T-helper 2 cell treated with Interferon-gamma antibody and Interleukin-4, amounts not matched to agents 100 ng/mL and 5 ng/mL, for 36 hours (primary cell): ENCODE measurements at regions not wholly inside any gene's neighbourhood (a gene's known extent, or its start where the extent isn't known, plus 50 kb on each side); places are given as distances from the start of the nearest gene placed in this dataset.

Experiments
- intact Hi-C: fragments of 100-400 bp; cut with micrococcal nuclease; formaldehyde crosslinking; loops from one replicate; pipeline ENCODE4 v1.15.1; 2023

DNA sequence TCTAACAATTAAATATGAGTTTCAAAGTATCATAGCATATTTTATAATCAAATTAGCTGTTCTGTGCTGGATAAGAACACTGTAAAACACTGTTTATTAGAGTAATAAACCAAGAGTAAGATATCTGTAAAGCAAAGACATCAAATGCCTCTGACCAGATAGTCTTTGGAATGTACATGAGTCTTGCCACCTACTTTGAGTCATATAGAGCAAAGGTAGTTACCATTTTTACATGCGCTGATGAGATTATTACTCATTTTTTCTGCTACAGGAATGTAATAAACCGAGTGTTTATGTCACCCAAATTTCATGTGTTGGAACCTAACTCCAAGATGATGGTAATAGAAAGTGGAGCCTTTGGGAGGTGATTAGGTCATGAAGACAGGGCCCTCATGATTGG lies 654.5 kb downstream of the CETN3 start:
- intact Hi-C loops = no loop called here

- intact Hi-C loops = no loop called here
Observed at GRCh38 chr5:89735082-89735481, 674.5 kb downstream of the CETN3 start.

GRCh38 chr5:89733772-89734171 lies 675.8 kb downstream of the CETN3 start:
- intact Hi-C loops = no loop called here

GRCh38 chr5:89729623-89730301 lies 679.8 kb downstream of the CETN3 start:
- intact Hi-C loops = no loop called here

DNA sequence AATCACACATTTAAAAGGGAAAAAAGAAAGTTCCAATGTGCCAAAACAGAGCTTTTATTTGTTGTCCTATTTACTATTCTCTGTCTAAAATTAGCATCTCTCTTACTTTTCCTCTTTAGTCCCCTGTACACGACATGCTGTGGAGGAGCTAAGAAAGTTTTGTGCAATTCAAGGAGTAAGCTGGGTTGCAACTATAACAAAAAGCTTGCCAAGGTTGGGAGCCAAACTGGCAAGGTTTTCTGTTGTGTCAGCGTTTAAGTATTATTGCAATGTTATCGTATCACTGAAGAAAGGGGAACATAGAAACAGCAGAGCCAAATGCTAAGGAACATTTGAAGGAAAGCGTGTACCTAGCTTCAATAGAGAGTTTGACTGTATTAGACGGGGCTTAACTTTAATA lies 680.8 kb downstream of the CETN3 start:
- intact Hi-C loops = no loop called here

GRCh38 chr5:89728134-89728533 lies 681.4 kb downstream of the CETN3 start:
- intact Hi-C loops = no loop called here

DNA sequence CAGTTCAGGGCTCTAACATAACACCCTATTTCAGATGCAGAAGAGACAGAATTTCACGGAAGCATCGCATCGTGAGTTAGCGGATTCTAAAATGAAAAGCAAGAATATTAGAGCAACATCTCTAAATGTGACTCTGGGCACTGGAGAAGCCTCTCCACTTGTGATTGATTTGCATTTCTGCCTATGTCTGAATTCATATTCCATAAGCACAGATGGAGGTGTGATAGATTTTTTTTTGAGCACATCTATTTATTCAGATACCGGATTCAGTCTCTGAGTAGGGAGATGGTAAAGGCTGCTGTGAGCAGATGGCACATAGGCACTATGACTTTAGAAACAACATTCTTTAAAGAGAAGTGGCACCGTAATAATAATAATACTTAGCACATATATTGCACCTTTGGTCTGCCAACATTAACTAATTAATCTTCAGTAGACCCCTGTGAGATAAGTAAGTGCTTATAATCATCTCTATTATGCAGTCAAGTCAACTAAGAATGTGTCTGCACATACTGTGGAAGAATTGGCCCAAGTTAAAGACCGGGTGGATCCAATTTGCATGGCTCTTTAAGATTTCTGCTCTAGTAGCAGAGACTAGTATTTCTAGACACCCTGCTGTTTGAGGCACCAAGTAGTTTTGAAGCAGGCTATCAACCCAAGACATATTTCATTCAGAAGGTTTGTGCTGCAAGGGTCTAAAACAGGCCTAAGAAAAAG lies 685.0 kb downstream of the CETN3 start:
- intact Hi-C loops = no loop called here

DNA sequence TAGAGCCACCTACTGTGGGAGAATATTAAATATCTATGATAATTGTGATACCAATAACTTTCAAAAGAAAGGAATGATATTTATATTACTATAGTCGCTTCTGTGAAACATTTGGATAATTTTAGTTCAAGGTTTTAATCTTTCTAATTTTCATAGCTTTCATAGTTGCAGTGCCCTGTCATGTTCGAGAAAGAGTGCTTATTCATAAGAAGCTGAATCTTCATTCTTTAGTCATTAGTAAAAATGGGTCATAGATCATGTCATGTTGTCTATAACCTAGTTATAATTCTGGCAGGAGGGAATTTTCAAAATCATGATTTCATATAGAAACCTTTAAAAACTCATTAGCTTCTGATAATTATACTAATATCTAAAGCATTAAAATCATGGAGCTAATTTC lies 685.6 kb downstream of the CETN3 start:
- intact Hi-C loops = no loop called here

DNA sequence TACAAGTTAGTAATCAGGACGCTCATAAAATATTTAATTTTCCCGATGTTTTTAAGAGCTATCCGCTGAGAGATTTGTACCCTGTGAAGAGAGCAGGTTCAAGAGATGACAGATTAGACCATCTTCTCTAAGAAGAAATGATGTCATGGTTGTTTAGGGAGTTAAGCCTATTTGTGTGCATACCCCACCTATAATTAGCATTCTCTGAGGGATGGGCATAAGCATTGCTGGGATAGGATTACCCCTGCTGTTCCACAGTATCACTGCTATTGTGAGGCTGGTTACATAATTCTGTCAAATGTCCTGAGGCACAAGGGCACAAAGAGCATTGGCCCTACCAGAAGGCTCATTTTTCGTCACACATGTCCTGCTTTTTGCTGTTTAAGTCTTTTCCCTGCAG lies 687.0 kb downstream of the CETN3 start:
- intact Hi-C loops = no loop called here

GRCh38 chr5:89721931-89722330 lies 687.6 kb downstream of the CETN3 start:
- intact Hi-C loops = no loop called here

- intact Hi-C loops = no loop called here
Observed at GRCh38 chr5:89721353-89721752, 688.2 kb downstream of the CETN3 start.

- intact Hi-C loops = no loop called here
Observed at GRCh38 chr5:89712134-89712700, 697.3 kb downstream of the CETN3 start.

GRCh38 chr5:89711526-89711925 lies 698.0 kb downstream of the CETN3 start:
- intact Hi-C loops = no loop called here

DNA sequence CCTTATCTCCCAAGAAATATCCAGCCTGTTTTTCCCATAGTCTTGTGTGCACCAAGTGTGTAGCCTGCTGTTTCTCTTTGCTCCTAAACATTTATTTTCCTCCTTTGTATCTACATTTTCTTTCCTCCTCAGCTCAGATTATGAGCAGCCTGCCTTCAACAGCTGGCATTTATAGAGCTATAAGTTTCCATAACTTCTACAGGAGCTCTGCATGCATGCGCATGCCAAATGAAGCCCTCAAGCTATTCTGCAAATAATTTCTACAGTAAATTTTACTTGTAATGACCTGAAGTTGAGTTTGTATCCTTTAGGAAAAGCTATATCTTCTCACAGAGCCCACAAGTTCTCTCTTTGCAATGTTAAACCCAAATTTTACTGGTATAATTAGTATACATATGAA lies 699.5 kb downstream of the CETN3 start:
- intact Hi-C loops = no loop called here

DNA sequence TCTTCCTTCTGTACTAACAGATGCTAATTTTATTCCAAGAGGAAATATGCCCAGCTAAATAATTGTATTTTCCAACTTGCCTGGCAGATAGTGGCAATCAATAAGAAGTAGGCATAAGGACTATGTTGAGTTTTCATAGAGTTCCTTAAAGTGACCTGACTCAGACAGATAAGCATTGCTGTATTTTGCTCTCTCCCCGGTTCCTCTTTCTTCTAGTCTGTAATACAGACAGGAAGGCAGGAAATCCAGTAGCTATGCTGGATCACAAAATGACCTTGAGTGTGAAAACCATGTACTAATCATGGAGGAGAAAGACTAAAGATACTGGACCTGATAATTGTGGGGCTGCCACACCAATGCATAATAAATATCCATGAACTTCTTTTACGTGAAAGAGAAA lies 701.7 kb downstream of the CETN3 start:
- intact Hi-C loops = no loop called here

DNA sequence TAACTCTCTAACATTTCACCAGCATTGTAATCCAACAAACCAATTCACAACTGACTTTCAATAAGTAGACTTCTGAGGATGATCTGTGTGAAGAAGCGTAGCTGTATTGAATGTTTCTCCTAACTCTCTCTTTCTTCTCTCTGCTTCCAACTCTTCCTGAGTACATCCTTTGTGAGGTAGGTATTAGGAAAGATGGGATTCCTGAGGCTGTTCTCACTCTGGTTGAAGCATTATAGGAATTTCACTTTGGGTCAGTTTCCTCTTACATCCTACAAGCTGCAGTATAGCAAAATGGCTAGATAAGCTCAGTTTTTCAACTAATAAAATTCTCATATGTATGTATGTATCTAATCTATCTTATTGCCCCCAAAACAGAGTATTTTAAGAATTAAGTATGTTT lies 702.8 kb downstream of the CETN3 start:
- intact Hi-C loops = no loop called here

DNA sequence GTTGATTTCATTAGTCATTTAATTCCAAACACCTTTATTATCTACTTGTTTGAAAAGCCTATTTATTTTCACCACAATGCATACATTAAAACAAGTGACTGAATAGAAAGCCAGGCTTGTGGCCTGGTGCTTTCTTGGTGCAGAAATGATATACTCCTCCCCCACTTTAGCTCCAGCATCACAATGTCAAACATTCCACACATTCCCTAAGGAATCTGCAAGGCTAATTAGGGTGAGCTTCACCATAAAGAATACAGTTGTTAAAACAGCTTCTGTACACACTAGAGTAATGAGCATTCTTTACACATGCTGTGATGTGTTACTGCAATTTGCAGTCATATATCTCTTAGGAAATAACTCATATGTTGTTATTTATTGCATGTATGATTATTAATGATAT lies 705.7 kb downstream of the CETN3 start:
- intact Hi-C loops = no loop called here

DNA sequence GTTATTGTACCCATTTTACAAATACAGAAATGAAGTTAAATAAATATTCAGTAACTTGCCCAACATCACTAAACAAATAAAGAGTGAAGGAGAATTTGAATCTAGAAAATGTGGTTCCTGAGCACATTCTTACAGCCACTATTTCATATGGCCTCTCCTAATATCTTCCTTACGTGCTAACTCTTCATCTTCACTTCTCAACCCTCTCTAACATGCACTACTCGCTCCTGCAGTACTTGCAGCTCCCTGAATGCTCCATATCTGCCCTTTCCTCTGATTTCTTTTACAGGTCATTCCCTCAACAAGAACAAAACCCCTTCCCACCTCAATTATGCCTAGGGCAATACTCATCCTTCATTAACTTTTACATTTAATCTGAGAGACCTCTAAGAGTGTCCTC lies 711.5 kb downstream of the CETN3 start:
- intact Hi-C loops = no loop called here

GRCh38 chr5:89697581-89697980 lies 712.0 kb downstream of the CETN3 start:
- intact Hi-C loops = no loop called here

DNA sequence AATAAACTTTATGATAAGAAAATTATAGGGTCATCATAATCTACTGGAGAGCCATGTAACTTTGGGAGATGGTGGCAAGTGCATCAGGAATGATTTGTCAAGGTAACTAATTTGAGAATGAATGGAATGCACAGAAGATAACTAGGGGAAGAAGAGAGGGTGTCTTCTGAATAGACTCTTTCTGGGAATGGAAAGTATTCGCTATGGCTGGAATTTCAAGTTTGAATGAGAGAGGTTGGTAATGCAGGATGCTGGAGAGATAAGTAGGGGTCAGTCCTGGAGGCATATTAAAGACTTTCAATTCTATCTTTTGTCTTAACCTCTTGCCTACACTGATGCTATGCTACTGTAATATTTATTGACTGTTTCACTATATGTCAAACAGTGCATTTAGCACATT lies 714.2 kb downstream of the CETN3 start:
- intact Hi-C loops = no loop called here

GRCh38 chr5:89694026-89694550 lies 715.5 kb downstream of the CETN3 start:
- intact Hi-C loops = no loop called here

GRCh38 chr5:89690331-89690730 lies 719.2 kb downstream of the CETN3 start:
- intact Hi-C loops = no loop called here
